Heart left ventricle (tissue), 16 donors: ENCODE measurements at regions not wholly inside any gene's neighbourhood (a gene's known extent, or its start where the extent isn't known, plus 50 kb on each side); places are given as distances from the start of the nearest gene placed in this dataset.

Experiments used
- ATAC-seq, 4 donors: fragments of 200-7000 bp; cut with Tn5 transposase; one replicate each; pipeline ENCODE4 v1.9.1; 2020 to 2022; ENCODE audit warnings: moderate library complexity in 4 of 4, mild to moderate bottlenecking in 3 of 4, moderate number of reproducible peaks in 1 of 4
- DNase-seq, 5 donors: peaks; one replicate each; pipeline ENCODE4 v3.0.0-alpha.2; 2020
- H3K27ac ChIP-seq, 12 donors: fragments of 200-600 bp; sonication (generic) in 4 of 12; one replicate each; pipeline versions ENCODE4 v1.5.0 to v1.8.0; 2016 to 2022; ENCODE audit warnings: mild to moderate bottlenecking in 2 of 12
- H3K27me3 ChIP-seq, 9 donors: fragments of 200-600 bp; sonication (generic) in 2 of 9; one replicate each; pipeline versions ENCODE4 v1.5.1 to v1.8.0; 2016 to 2022; ENCODE audit warnings: mild to moderate bottlenecking in 3 of 9
- H3K36me3 ChIP-seq, 9 donors: fragments of 200-600 bp; sonication (generic) in 2 of 9; one replicate each; pipeline versions ENCODE4 v1.5.0 to v1.8.0; 2018 to 2022; ENCODE audit warnings: mild to moderate bottlenecking in 2 of 9
- H3K4me1 ChIP-seq, 12 donors: fragments of 200-600 bp; sonication (generic) in 4 of 12; one replicate each; pipeline versions ENCODE4 v1.5.0 to v1.8.0; 2016 to 2022; ENCODE audit warnings: mild to moderate bottlenecking in 3 of 12
- H3K4me3 ChIP-seq, 12 donors: fragments of 200-600 bp; sonication (generic) in 4 of 12; one replicate each; pipeline versions ENCODE4 v1.5.0 to v1.8.0; 2017 to 2022; ENCODE audit warnings: mild to moderate bottlenecking in 9 of 12, moderate library complexity in 4 of 12
- H3K9me3 ChIP-seq, 12 donors: fragments of 200-600 bp; sonication (generic) in 4 of 12; one replicate each; pipeline versions ENCODE4 v1.5.0 to v1.8.0; 2016 to 2022; ENCODE audit warnings: mild to moderate bottlenecking in 1 of 12
- POLR2A ChIP-seq, 2 donors: fragments of 450-650 bp; IDR thresholded peaks; one replicate each; pipeline ENCODE4 v1.6.1; 2017; ENCODE audit warnings: antibody characterized with exemption in 2 of 2, mild to moderate bottlenecking in 2 of 2, moderate library complexity in 2 of 2
- WGBS, 4 donors: extraction: QIAGEN DNeasy Blood & Tissue Kit in 2 of 4; methylation state at CpG; one replicate each; pipeline versions ENCODE4 v1.1.5 to v1.1.7; 2013 to 2018; 5-methylcytosine and 5-hydroxymethylcytosine counted together
- intact Hi-C, 10 donors: fragments of 100-400 bp; cut with DNase I; formaldehyde crosslinking; loops; one replicate each; pipeline versions ENCODE4 v1.11.1 to v1.14.2; 2022
- TF ChIP-seq, protein P1 (sequence below), 12 donors: fragments of 200-600 bp; sonication (generic) in 4 of 12; IDR thresholded peaks; one replicate each; pipeline versions ENCODE4 v1.5.0 to v1.8.0; 2018 to 2022; ENCODE audit warnings: antibody characterized with exemption in 12 of 12, mild to moderate bottlenecking in 5 of 12
- donor health status: ischemic (EF 13 %, LVEDD 7.1; RV severe dilation, severe dysfunction).
- donor health status: healthy with polysubstance abuse.
- donor health status: DM: no; HTN: yes; CAD: no.
- donor health status: DM: no; HTN: no; CAD: no.
- donor health status: ischemic (EF 25% LVEDD 6.9; RV normal size, moderate dysfunction).
- donor health status: ischemic (EF 25% LVEDD 5.7; RV mildly dilated, moderate dysfunction).
- donor health status: healthy.
- donor health status: DM: yes; HTN: yes; CAD: no.
- donor health status: ischemic (EF 35%, LVEDD 5.7; RV mildly dilated, moderate dysfunction).
- donor health status: nonischemic (EF 11% LVEDD 7.7; RV severe dilation, severe dysfunction).
- donor health status: DM: yes; HTN: yes; CAD: no.
- donor health status: PGD.
- donor health status: ischemic (EF 29% LVEDD 5.4; RV normal size, mild dysfunction).
- donor health status: nonischemic (EF 23%, LVEDD 6.1; RV moderate dilation, normal function).

DNA sequence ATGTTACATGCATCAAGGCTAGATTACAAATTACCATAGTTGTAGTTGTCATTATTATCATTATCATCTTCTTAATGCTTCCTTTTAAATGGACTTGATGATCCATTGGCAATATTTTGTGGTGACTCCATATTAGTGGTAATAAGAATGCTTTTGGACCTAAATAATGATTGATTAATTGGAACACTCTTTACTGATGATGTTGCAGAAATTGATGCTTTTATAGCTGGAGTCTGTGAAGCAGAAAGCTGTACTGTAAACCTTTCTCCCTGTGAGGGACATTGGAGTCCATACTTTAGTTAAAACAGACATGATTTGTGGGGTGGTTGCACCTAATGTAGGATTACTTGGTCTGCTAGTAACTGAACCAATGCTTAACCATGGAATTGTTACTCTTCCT is 190.4 kb downstream of the ATXN7L3B start:
- no peak overlapping the region for H3K4me3 ChIP-seq
- intact Hi-C loops, result no loop called here
- no peak overlapping the region for H3K27ac ChIP-seq
- no peaks in the 10 kb centered on the region for H3K4me1 ChIP-seq
- ATAC-seq (no peak), DNase-seq (no peak)
- no peak for TF ChIP-seq POLR2A (IDR thresholded peaks at IDR 0.05)
- TF ChIP-seq, protein P1, sequence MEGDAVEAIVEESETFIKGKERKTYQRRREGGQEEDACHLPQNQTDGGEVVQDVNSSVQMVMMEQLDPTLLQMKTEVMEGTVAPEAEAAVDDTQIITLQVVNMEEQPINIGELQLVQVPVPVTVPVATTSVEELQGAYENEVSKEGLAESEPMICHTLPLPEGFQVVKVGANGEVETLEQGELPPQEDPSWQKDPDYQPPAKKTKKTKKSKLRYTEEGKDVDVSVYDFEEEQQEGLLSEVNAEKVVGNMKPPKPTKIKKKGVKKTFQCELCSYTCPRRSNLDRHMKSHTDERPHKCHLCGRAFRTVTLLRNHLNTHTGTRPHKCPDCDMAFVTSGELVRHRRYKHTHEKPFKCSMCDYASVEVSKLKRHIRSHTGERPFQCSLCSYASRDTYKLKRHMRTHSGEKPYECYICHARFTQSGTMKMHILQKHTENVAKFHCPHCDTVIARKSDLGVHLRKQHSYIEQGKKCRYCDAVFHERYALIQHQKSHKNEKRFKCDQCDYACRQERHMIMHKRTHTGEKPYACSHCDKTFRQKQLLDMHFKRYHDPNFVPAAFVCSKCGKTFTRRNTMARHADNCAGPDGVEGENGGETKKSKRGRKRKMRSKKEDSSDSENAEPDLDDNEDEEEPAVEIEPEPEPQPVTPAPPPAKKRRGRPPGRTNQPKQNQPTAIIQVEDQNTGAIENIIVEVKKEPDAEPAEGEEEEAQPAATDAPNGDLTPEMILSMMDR (IDR thresholded peaks at IDR 0.05), result no peak
- no peaks in the 10 kb centered on the region for H3K27me3 ChIP-seq
- H3K9me3 ChIP-seq, result peaks cover 0 to 2% (median 0%) of the 10 kb centered on the region in 12 donors
- no peaks in the 10 kb centered on the region for H3K36me3 ChIP-seq

DNA sequence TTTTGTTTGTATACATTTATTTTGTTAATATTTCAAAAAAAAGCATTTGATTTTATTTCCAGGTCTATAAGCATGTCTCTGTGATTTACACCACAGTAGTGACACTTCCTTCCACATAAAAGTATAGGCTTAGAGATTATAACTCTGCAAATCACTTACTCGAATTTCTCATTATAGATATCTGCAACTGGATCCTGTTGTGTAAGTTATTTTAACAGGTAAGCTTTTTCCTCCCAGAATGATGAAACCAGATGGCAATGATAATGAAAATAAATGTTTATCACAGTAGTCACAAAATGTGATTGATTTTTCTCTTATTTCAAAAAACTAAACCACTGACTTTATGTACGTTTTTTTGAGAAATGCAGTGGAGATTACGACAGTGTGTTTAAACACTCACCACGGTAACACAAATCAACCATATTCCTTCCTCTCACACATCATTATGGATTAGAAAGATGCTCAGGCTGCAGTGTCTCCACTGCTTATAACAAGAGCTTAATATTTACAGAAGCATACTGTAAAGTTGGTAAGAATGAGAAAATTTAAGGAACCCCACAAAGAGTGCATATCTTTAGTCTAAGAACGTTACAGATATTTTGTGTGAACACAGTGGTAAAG is 194.6 kb downstream of the ATXN7L3B start:
- Histone ChIP-seq H3K9me3 (peaks cover 0 to 2% (median 0%) of the 10 kb centered on the region in 12 donors), H3K4me3 (no peak overlapping the region), H3K36me3 (no peaks in the 10 kb centered on the region), H3K27me3 (no peaks in the 10 kb centered on the region), H3K27ac (no peak overlapping the region), H3K4me1 (no peaks in the 10 kb centered on the region)
- ATAC-seq (no peak), DNase-seq (no peak)
- intact Hi-C loops, result no loop called here
- 61 to 66% (median 64%) methylated on average over 5 of the region's 5 CpGs for WGBS, 4 donors
- no peak for TF ChIP-seq POLR2A (IDR thresholded peaks at IDR 0.05)
- TF ChIP-seq, protein P1 (IDR thresholded peaks at IDR 0.05), result no peak

DNA sequence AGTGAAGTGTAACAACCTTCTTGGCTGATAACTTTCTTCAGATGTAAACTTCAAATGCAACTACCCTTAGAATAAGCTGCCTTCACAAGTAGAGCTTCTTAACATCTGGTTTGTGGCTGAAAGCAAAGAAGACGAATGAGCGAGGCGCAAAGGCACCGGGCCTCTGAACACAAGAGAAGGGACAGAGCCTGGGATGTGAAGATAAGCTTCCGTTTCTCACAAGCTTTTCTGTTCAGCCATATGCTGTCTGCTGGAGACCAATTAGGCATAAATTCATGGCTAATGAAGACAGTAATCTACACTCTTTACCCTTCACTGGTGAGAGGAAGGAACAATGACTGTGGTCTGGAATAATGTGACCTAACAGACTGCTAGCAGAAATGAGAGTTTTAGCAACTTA is 195.2 kb downstream of the ATXN7L3B start:
- no peak for TF ChIP-seq POLR2A (IDR thresholded peaks at IDR 0.05)
- TF ChIP-seq, protein P1 (IDR thresholded peaks at IDR 0.05), result no peak

DNA sequence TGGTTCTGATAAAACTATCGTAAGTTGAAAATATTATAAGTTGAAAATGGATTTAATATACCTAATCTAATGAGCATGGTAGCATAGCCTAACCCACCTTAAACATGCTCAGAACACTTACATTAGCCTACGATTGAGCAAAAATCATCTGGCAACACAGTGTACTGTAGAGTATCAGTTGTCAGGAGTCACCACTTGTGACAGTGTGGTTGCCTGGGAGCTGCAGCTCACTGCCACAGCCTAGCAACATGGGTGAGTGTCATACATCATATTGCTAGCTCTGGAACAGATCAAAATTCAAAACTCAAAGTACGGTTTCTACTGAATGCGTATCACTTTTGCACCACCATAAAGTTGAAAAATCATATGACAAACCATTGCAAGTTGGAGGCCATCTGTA is 203.5 kb downstream of the ATXN7L3B start:
- no peak for DNase-seq
- Histone ChIP-seq H3K4me1 (no peaks in the 10 kb centered on the region), H3K27ac (no peak overlapping the region), H3K27me3 (no peaks in the 10 kb centered on the region), H3K4me3 (no peak overlapping the region), H3K36me3 (no peaks in the 10 kb centered on the region), H3K9me3 (no peaks in the 10 kb centered on the region)
- WGBS, 4 donors, result 54 to 62% (median 58%) methylated on average over 4 of the region's 4 CpGs
- TF ChIP-seq, protein P1 (IDR thresholded peaks at IDR 0.05), result no peak
- TF ChIP-seq POLR2A (IDR thresholded peaks at IDR 0.05), result no peak
- intact Hi-C loops, result no loop called here
- ATAC-seq, result no peak

More for the DNA sequence above, 195.2 kb downstream of the ATXN7L3B start:
- Histone ChIP-seq H3K27ac (no peak overlapping the region), H3K36me3 (no peaks in the 10 kb centered on the region), H3K4me3 (no peak overlapping the region), H3K9me3 (peaks cover 0 to 2% (median 0%) of the 10 kb centered on the region in 12 donors), H3K27me3 (no peaks in the 10 kb centered on the region), H3K4me1 (no peaks in the 10 kb centered on the region)
- no peak for ATAC-seq
- WGBS, 4 donors, result 36 to 47% (median 44%) methylated on average over 5 of the region's 5 CpGs
- DNase-seq, result no peak
- intact Hi-C loops, result no loop called here
